OCI-LY1 (cell line): ENCODE measurements at regions not wholly inside any gene's neighbourhood (a gene's known extent, or its start where the extent isn't known, plus 50 kb on each side); places are given as distances from the start of the nearest gene placed in this dataset.

ENCODE experiments used
- H2AFZ ChIP-seq: fragments of 200-600 bp; sonication (generic), shearing (Covaris generic); 2 replicates; pipeline ENCODE4 v1.6.0; 2014; ENCODE audit warnings: antibody characterized with exemption, mild to moderate bottlenecking, low read length
- H3F3A ChIP-seq: fragments of 200-600 bp; sonication (generic), shearing (Covaris generic); 2 replicates; pipeline ENCODE4 v1.6.0; 2014; ENCODE audit warnings: mild to moderate bottlenecking, antibody characterized with exemption, low read length, moderate library complexity; ENCODE audit not compliant: insufficient read depth
- H3K27ac ChIP-seq: fragments of 200-600 bp; sonication (generic); 2 replicates; pipeline ENCODE4 v1.5.1; 2014; ENCODE audit warnings: low read length, mixed run types, mild to moderate bottlenecking, low read depth; ENCODE audit not compliant: poor library complexity, severe bottlenecking
- H3K27me3 ChIP-seq: fragments of 200-600 bp; sonication (generic); 2 replicates; pipeline ENCODE4 v1.6.0; 2014; ENCODE audit warnings: antibody characterized with exemption, mild to moderate bottlenecking, low read length, moderate library complexity; ENCODE audit not compliant: insufficient read depth
- H3K36me3 ChIP-seq: fragments of 200-600 bp; sonication (generic); 2 replicates; pipeline ENCODE4 v1.6.1; 2014; ENCODE audit warnings: mild to moderate bottlenecking, antibody characterized with exemption, low read length, moderate library complexity, mixed read lengths; ENCODE audit not compliant: insufficient read depth
- H3K4me1 ChIP-seq: fragments of 200-600 bp; sonication (generic); 2 replicates; pipeline ENCODE4 v1.5.1; 2014; ENCODE audit warnings: mild to moderate bottlenecking, low read length, moderate library complexity; ENCODE audit not compliant: insufficient read depth, severe bottlenecking
- H3K4me2 ChIP-seq: fragments of 200-600 bp; sonication (generic), shearing (Covaris generic); 2 replicates; pipeline ENCODE4 v1.6.1; 2014; ENCODE audit warnings: low read length
- H3K4me3 ChIP-seq: fragments of 200-600 bp; sonication (generic); 2 replicates; pipeline ENCODE4 v1.5.1; 2014; ENCODE audit warnings: low read length, low read depth, mild to moderate bottlenecking, mixed read lengths; ENCODE audit not compliant: poor library complexity, severe bottlenecking
- H3K79me2 ChIP-seq: fragments of 200-600 bp; shearing (Covaris generic); 2 replicates; pipeline ENCODE4 v1.6.1; 2016; ENCODE audit warnings: mixed run types, low read length, mixed read lengths; ENCODE audit not compliant: insufficient read depth
- H3K9ac ChIP-seq: fragments of 200-600 bp; sonication (generic), shearing (Covaris generic); 2 replicates; pipeline ENCODE4 v1.6.1; 2014; ENCODE audit warnings: mild to moderate bottlenecking, low read length, mixed read lengths
- H3K9me2 ChIP-seq: fragments of 200-600 bp; sonication (generic), shearing (Covaris generic); 2 replicates; pipeline ENCODE4 v1.6.1; 2014; ENCODE audit warnings: low read depth, mild to moderate bottlenecking, low read length, mixed read lengths
- H3K9me3 ChIP-seq: fragments of 200-600 bp; shearing (Covaris generic); 2 replicates; pipeline ENCODE4 v1.6.1; 2014; ENCODE audit warnings: low read length, mixed read lengths
- H4K20me1 ChIP-seq: fragments of 200-600 bp; sonication (generic), shearing (Covaris generic); 2 replicates; pipeline ENCODE4 v1.6.0; 2016; ENCODE audit warnings: mild to moderate bottlenecking, low read length; ENCODE audit not compliant: insufficient read depth
- EZH2 ChIP-seq: fragments of 200-600 bp; sonication (generic), shearing (Covaris generic); IDR thresholded peaks from 2 replicates; pipeline ENCODE4 v1.8.0; 2017; ENCODE audit warnings: borderline replicate concordance, mixed run types, mild to moderate bottlenecking, antibody characterized with exemption, low read length, moderate library complexity, mixed read lengths
- TF ChIP-seq, protein P1 (sequence below): fragments of 200-600 bp; sonication (generic), shearing (Covaris generic); IDR thresholded peaks from 2 replicates; pipeline ENCODE4 v1.5.1; 2017; ENCODE audit warnings: mild to moderate bottlenecking, antibody characterized with exemption, low read length, moderate library complexity, mixed read lengths

DNA sequence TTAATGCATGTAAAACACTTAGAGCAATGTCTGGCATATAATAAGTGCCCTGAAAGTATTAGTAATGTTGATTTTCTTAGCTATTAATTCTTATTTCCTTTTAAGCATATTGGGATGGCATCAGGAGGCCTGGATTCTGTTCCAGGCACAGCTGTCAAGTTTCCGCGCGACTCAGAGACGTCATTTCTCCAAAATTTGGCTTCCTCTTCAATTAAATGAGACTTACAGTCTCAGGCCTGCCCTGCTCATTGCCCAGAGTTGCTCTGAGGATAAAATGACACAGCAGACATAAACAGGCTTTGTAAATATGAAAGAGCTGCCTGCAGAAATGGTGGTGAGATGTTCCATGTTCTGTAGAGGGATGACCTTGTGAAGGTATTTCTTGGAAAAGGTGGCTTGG is 159.8 kb upstream of the GLRA1 start:
- Histone ChIP-seq H3K4me1 (no peaks in the 10 kb centered on the region), H3F3A (no peaks in the 10 kb centered on the region), H3K9me3 (no peaks in the 10 kb centered on the region), H4K20me1 (no peaks in the 10 kb centered on the region), H3K79me2 (no peaks in the 10 kb centered on the region), H3K27me3 (no peaks in the 10 kb centered on the region), H3K4me2 (no peak overlapping the region), H2AFZ (no peak overlapping the region), H3K9ac (no peak overlapping the region), H3K36me3 (no peaks in the 10 kb centered on the region), H3K27ac (no peak overlapping the region), H3K4me3 (no peak overlapping the region), H3K9me2 (no peaks in the 10 kb centered on the region)
- TF ChIP-seq, protein P1, sequence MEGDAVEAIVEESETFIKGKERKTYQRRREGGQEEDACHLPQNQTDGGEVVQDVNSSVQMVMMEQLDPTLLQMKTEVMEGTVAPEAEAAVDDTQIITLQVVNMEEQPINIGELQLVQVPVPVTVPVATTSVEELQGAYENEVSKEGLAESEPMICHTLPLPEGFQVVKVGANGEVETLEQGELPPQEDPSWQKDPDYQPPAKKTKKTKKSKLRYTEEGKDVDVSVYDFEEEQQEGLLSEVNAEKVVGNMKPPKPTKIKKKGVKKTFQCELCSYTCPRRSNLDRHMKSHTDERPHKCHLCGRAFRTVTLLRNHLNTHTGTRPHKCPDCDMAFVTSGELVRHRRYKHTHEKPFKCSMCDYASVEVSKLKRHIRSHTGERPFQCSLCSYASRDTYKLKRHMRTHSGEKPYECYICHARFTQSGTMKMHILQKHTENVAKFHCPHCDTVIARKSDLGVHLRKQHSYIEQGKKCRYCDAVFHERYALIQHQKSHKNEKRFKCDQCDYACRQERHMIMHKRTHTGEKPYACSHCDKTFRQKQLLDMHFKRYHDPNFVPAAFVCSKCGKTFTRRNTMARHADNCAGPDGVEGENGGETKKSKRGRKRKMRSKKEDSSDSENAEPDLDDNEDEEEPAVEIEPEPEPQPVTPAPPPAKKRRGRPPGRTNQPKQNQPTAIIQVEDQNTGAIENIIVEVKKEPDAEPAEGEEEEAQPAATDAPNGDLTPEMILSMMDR, result no peak

DNA sequence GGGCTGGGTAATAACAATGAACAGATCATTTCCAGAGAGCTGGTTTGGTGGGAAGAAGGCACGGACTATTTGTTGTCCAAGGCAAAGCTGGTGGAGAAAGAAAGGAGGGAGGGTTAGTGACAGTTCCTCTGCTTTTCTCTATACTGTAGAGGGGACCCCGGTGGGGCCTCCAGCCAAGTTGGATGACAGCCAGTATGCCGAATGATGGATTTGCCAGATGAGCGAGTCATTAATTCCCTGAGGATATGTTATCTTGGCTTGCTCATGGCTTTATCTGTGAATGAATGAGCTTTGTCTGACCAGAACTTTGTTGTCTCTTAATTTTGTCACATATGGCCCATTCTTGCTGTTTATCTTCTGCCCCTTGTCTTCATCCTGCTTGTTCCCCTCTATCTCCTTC is 158.6 kb upstream of the GLRA1 start:
- Histone ChIP-seq H3K27me3 (no peaks in the 10 kb centered on the region), H3K9me3 (no peaks in the 10 kb centered on the region), H3K27ac (no peak overlapping the region), H3F3A (no peaks in the 10 kb centered on the region), H4K20me1 (no peaks in the 10 kb centered on the region), H3K9ac (no peak overlapping the region), H3K4me3 (no peak overlapping the region), H3K4me2 (no peak overlapping the region), H3K9me2 (no peaks in the 10 kb centered on the region), H3K36me3 (no peaks in the 10 kb centered on the region), H2AFZ (no peak overlapping the region), H3K4me1 (no peaks in the 10 kb centered on the region), H3K79me2 (no peaks in the 10 kb centered on the region)
- TF ChIP-seq, protein P1, result no peak
- TF ChIP-seq EZH2, result no peak

DNA sequence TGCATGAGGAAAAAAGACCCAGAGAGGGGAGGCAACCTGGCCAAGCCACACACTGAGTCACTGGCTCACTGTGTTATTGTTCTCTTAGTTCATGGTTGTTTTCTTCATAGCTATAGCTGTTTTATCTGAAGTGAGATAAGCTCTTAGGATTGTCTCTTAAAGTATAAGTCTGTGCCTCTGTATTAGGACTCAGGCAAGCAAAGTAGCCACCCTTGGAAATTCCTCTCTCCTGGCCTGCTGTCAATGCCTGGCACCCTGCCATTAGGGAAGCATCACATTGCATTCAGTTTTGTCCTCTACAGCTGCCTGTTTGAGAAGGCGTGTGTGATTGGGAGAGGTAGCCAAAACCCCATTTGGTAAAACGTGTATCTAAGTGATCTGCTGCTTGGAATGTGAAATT is 147.4 kb upstream of the GLRA1 start:
- no peak overlapping the region for H3K9ac ChIP-seq
- no peaks in the 10 kb centered on the region for H3F3A ChIP-seq
- H3K9me3 ChIP-seq, result no peaks in the 10 kb centered on the region
- H3K27me3 ChIP-seq, result no peaks in the 10 kb centered on the region
- H3K79me2 ChIP-seq, result no peaks in the 10 kb centered on the region
- H3K4me2 ChIP-seq, result no peak overlapping the region
- H4K20me1 ChIP-seq, result no peaks in the 10 kb centered on the region
- no peaks in the 10 kb centered on the region for H3K9me2 ChIP-seq
- H3K4me1 ChIP-seq, result no peaks in the 10 kb centered on the region
- no peak overlapping the region for H3K27ac ChIP-seq
- no peak for TF ChIP-seq EZH2
- TF ChIP-seq, protein P1, result no peak
- no peaks in the 10 kb centered on the region for H3K36me3 ChIP-seq
- H2AFZ ChIP-seq, result no peak overlapping the region
- H3K4me3 ChIP-seq, result no peak overlapping the region
